ENCODE measurements at regions not wholly inside any gene's neighbourhood (a gene's known extent, or its start where the extent isn't known, plus 50 kb on each side); places are given as distances from the start of the nearest gene placed in this dataset.

DNA sequence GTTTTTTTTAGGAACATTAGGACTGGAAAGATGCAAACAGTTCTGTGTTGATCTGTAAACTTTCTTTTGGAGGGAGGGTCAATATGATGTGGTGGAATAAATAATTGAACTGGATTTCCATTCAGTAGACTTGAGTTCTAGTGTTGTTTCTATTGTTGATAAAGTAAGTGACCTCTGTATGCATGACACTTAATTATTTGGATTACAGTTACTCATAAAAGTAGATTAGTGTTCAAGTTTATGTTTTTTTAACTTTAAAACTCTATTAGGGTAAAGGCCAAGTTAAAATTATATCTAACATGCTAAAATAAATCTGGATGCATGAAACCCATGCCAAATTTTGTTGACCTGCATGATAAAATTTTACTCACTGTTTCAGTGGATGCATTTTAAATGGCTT lies 85.4 kb upstream of the NR3C2 start:
- peaks cover 10% of the 10 kb centered on the region for H3K9me3 Mint-ChIP-seq (ENCODE audit: unreplicated experiment)
- no peak for DNase-seq (ENCODE audit: extremely low spot score, unreplicated experiment)
- no peak overlapping the region for H3K4me3 Mint-ChIP-seq (ENCODE audit: unreplicated experiment)
- no peaks in the 10 kb centered on the region for H3K27me3 Mint-ChIP-seq (ENCODE audit: unreplicated experiment)
- H3K4me1 Mint-ChIP-seq (ENCODE audit: unreplicated experiment) = no peaks in the 10 kb centered on the region
- no peaks in the 10 kb centered on the region for H3K36me3 Mint-ChIP-seq (ENCODE audit: unreplicated experiment)
- no peak overlapping the region for H3K27ac Mint-ChIP-seq (ENCODE audit: unreplicated experiment)
- TF ChIP-seq, protein P1, sequence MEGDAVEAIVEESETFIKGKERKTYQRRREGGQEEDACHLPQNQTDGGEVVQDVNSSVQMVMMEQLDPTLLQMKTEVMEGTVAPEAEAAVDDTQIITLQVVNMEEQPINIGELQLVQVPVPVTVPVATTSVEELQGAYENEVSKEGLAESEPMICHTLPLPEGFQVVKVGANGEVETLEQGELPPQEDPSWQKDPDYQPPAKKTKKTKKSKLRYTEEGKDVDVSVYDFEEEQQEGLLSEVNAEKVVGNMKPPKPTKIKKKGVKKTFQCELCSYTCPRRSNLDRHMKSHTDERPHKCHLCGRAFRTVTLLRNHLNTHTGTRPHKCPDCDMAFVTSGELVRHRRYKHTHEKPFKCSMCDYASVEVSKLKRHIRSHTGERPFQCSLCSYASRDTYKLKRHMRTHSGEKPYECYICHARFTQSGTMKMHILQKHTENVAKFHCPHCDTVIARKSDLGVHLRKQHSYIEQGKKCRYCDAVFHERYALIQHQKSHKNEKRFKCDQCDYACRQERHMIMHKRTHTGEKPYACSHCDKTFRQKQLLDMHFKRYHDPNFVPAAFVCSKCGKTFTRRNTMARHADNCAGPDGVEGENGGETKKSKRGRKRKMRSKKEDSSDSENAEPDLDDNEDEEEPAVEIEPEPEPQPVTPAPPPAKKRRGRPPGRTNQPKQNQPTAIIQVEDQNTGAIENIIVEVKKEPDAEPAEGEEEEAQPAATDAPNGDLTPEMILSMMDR (IDR thresholded peaks at IDR 0.05) = no peak

DNA sequence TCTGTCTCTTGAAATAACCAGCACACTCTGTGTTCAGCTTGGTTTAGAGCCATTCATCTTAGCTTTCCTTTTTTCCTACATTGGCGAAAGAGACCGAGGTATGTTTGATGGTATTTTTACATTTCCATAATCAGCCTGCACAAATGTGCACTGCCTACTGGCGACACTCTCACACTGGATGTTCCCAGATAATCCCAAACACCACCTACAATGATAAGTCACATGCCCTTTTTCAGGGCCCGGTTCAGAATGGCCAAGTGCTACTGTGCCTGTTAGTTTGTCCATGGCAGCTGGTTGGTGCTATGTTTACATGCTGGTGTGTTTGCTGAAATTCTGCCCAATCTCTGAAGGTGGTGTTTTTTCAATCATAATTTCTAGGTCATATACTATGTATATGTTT lies 80.8 kb upstream of the NR3C2 start:
- Mint-ChIP-seq H3K9me3 (ENCODE audit: unreplicated experiment) (peaks cover 12% of the 10 kb centered on the region), H3K36me3 (ENCODE audit: unreplicated experiment) (no peaks in the 10 kb centered on the region), H3K4me1 (ENCODE audit: unreplicated experiment) (no peaks in the 10 kb centered on the region), H3K27ac (ENCODE audit: unreplicated experiment) (no peak overlapping the region), H3K4me3 (ENCODE audit: unreplicated experiment) (no peak overlapping the region), H3K27me3 (ENCODE audit: unreplicated experiment) (no peaks in the 10 kb centered on the region)
- TF ChIP-seq, protein P1 (IDR thresholded peaks at IDR 0.05) = no peak
- no peak for DNase-seq (ENCODE audit: extremely low spot score, unreplicated experiment)

DNA sequence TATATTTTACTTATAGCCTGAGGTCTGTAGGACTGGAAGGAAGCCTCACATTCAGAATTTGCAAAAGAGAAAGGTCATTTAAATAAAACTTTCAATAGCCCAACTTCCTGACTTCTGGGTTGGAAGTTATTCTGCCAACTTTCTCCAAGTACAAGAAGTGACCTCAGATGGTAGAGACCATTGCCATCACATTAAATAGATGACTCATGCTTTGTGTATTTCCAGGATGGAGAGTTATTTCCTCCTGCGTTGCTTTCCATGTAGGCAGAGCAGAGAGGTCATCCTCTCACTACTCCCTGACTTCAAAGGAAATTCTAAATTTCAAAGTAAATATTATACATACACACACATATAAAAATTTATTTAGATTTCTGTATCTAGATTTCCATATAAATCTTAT lies 73.0 kb upstream of the NR3C2 start:
- TF ChIP-seq, protein P1 (IDR thresholded peaks at IDR 0.05) = no peak
- no peak for DNase-seq (ENCODE audit: extremely low spot score, unreplicated experiment)
- Mint-ChIP-seq H3K4me1 (ENCODE audit: unreplicated experiment) (no peaks in the 10 kb centered on the region), H3K36me3 (ENCODE audit: unreplicated experiment) (no peaks in the 10 kb centered on the region), H3K4me3 (ENCODE audit: unreplicated experiment) (no peak overlapping the region), H3K27ac (ENCODE audit: unreplicated experiment) (no peak overlapping the region), H3K9me3 (ENCODE audit: unreplicated experiment) (peaks cover 31% of the 10 kb centered on the region), H3K27me3 (ENCODE audit: unreplicated experiment) (no peaks in the 10 kb centered on the region)

DNA sequence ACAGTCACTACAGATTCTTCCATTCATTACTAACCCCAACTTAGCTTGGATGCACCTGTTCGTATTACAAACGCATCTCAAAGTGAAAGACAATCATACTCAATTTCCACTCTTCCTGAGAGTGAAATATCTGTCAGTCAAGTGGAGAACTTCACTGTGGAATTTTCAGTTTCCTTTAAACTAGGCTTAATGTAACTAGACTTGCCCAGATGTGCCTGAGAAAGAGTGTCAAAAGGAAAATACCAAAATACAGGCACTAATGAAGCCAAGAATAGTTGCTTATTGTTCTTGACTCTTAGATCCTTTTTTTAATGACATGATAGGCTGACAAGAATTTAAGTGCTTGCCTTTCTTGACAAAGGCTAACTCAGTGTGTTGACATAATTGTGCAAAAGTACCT lies 72.4 kb upstream of the NR3C2 start:
- H3K9me3 Mint-ChIP-seq (ENCODE audit: unreplicated experiment) = peaks cover 30% of the 10 kb centered on the region
- no peaks in the 10 kb centered on the region for H3K36me3 Mint-ChIP-seq (ENCODE audit: unreplicated experiment)
- TF ChIP-seq, protein P1 (IDR thresholded peaks at IDR 0.05) = no peak

DNA sequence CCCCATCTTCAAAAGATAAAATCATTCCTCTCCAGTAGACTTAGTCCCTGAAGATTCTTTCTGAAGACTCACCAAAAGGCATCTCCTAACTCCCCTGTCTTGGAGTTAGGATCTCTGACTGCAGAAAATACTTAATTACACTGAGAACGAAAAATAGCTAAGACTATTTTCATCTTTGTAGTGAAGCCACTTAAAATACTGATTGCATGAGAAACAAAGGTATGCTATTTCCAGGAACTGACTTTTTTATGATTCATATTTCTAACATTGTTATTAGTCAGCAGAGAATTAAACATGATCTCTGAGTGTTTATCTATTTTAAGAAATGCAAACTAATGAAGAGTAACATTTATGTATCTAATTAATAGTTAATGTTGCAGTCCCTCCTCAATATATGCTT lies 71.8 kb upstream of the NR3C2 start:
- Mint-ChIP-seq H3K36me3 (ENCODE audit: unreplicated experiment) (no peaks in the 10 kb centered on the region), H3K4me1 (ENCODE audit: unreplicated experiment) (no peaks in the 10 kb centered on the region)

More for the DNA sequence above, 72.4 kb upstream of the NR3C2 start:
- H3K4me1 Mint-ChIP-seq (ENCODE audit: unreplicated experiment) = no peaks in the 10 kb centered on the region
- no peak overlapping the region for H3K27ac Mint-ChIP-seq (ENCODE audit: unreplicated experiment)
- no peak for DNase-seq (ENCODE audit: extremely low spot score, unreplicated experiment)
- H3K27me3 Mint-ChIP-seq (ENCODE audit: unreplicated experiment) = no peaks in the 10 kb centered on the region
- H3K4me3 Mint-ChIP-seq (ENCODE audit: unreplicated experiment) = no peak overlapping the region

More for the DNA sequence above, 71.8 kb upstream of the NR3C2 start:
- Mint-ChIP-seq H3K4me3 (ENCODE audit: unreplicated experiment) (no peak overlapping the region), H3K27me3 (ENCODE audit: unreplicated experiment) (no peaks in the 10 kb centered on the region), H3K9me3 (ENCODE audit: unreplicated experiment) (peaks cover 25% of the 10 kb centered on the region), H3K27ac (ENCODE audit: unreplicated experiment) (no peak overlapping the region)
- TF ChIP-seq, protein P1 (IDR thresholded peaks at IDR 0.05) = no peak
- no peak for DNase-seq (ENCODE audit: extremely low spot score, unreplicated experiment)

Measured in osteocyte (in vitro differentiated cells).